NT2/D1 (cell line): ENCODE measurements at regions not wholly inside any gene's neighbourhood (a gene's known extent, or its start where the extent isn't known, plus 50 kb on each side); places are given as distances from the start of the nearest gene placed in this dataset.

Experiments
- SUZ12 ChIP-seq: IDR thresholded peaks from 2 replicates; pipeline ENCODE4 v1.6.1; 2011; ENCODE audit not compliant: insufficient read length, insufficient read depth; ENCODE audit errors: extremely low read depth
- YY1 ChIP-seq: IDR thresholded peaks from 2 replicates; pipeline ENCODE4 v1.6.1; 2011; ENCODE audit not compliant: insufficient read length, insufficient read depth
- ZNF274 ChIP-seq: IDR thresholded peaks from 2 replicates; pipeline ENCODE4 v1.6.1; 2011; ENCODE audit warnings: mild to moderate bottlenecking, low read depth, low read length

GRCh38 chr19:21610341-21610740 is 104.9 kb downstream of the ZNF429 start:
- no peak for TF ChIP-seq YY1
- no peak for TF ChIP-seq ZNF274
- no peak for TF ChIP-seq SUZ12
